ENCODE measurements at regions not wholly inside any gene's neighbourhood (a gene's known extent, or its start where the extent isn't known, plus 50 kb on each side); places are given as distances from the start of the nearest gene placed in this dataset.
A peak's percentile ranks its signal among the peaks of the same experiment; 100 is the strongest.

- Histone ChIP-seq H3K4me1 (replicated peaks; ENCODE audit: insufficient read depth) (0 out of 2 replicates have a peak, but pooled peaks cover 6% of the 10 kb centered on the region), H3K36me3 (ENCODE audit: low read depth) (no peaks in the 10 kb centered on the region), H2AFZ (no peak overlapping the region), H3K9me3 (ENCODE audit: insufficient read depth, low read depth) (no peaks in the 10 kb centered on the region), H3K27me3 (ENCODE audit: insufficient read depth, low read depth) (no peaks in the 10 kb centered on the region), H3K9me2 (ENCODE audit: insufficient read depth) (no peaks in the 10 kb centered on the region), H3K27ac (no peak overlapping the region), H3K79me2 (ENCODE audit: low read depth) (no peaks in the 10 kb centered on the region), H3K4me2 (no peak overlapping the region), H3K4me3 (no peak overlapping the region), H3F3A (ENCODE audit: insufficient read depth, low read depth) (no peaks in the 10 kb centered on the region), H4K20me1 (ENCODE audit: insufficient read depth) (no peaks in the 10 kb centered on the region)
- TF ChIP-seq CTCF (conservative IDR thresholded peaks at IDR 0.05) (no peak), EZH2 (IDR thresholded peaks at IDR 0.05; ENCODE audit: low read depth) (no peak)
- POLR2A ChIA-PET (ENCODE audit: unreplicated experiment): no interaction called here
- no TSS peak for BruUV-seq (replicated peaks)
- no peak for DNase-seq
- CTCF ChIA-PET: no interaction called here
- intact Hi-C loops (cut with micrococcal nuclease; ENCODE audit: unreplicated experiment): no loop called here
Measured at GRCh38 chr3:18562364-18563154, 137.4 kb upstream of the SATB1 start.

GRCh38 chr3:18559331-18559842 lies 134.2 kb upstream of the SATB1 start:
- no peaks in the 10 kb centered on the region for H3K36me3 ChIP-seq (ENCODE audit: low read depth)
- H3F3A ChIP-seq (ENCODE audit: insufficient read depth, low read depth): no peaks in the 10 kb centered on the region
- no peaks in the 10 kb centered on the region for H3K9me3 ChIP-seq (ENCODE audit: insufficient read depth, low read depth)
- H3K4me3 ChIP-seq: no peak overlapping the region
- DNase-seq: peak in 1 of 2 experiments; percentile 10
- TF ChIP-seq CTCF (conservative IDR thresholded peaks at IDR 0.05) (peak; percentile 87), EZH2 (IDR thresholded peaks at IDR 0.05; ENCODE audit: low read depth) (no peak)
- no peaks in the 10 kb centered on the region for H4K20me1 ChIP-seq (ENCODE audit: insufficient read depth)
- H3K79me2 ChIP-seq (ENCODE audit: low read depth): no peaks in the 10 kb centered on the region
- H2AFZ ChIP-seq: peak overlapping the region; percentile 49; the same call in 1 of the 2 replicates
- POLR2A ChIA-PET (ENCODE audit: unreplicated experiment): no interaction called here
- no peaks in the 10 kb centered on the region for H3K27me3 ChIP-seq (ENCODE audit: insufficient read depth, low read depth)
- intact Hi-C loops (cut with micrococcal nuclease; ENCODE audit: unreplicated experiment): loop anchor here (1.0 to 2.0 kb wide), 2 partner anchors 199 to 429 kb away; no protein-coding TSS in a partner anchor
- BruUV-seq (replicated peaks): no TSS peak
- H3K4me1 ChIP-seq (replicated peaks; ENCODE audit: insufficient read depth): 0 out of 2 replicates have a peak, but pooled peaks cover 6% of the 10 kb centered on the region
- CTCF ChIA-PET: interaction anchor here (0.8 to 2.2 kb wide), 3 partner anchors 199 to 1307 kb away, joined by 3 to 5 read pairs (median 5); no protein-coding TSS in a partner anchor
- no peak overlapping the region for H3K27ac ChIP-seq
- H3K9me2 ChIP-seq (ENCODE audit: insufficient read depth): no peaks in the 10 kb centered on the region
- H3K4me2 ChIP-seq: peak overlapping the region; percentile 61

- CTCF ChIA-PET: interaction anchor here (2.2 kb wide), 1 partner anchor 199 kb away, joined by 5 read pairs; no protein-coding TSS in a partner anchor
- Histone ChIP-seq H3K9me2 (ENCODE audit: insufficient read depth) (no peaks in the 10 kb centered on the region), H3K36me3 (ENCODE audit: low read depth) (no peaks in the 10 kb centered on the region), H3F3A (ENCODE audit: insufficient read depth, low read depth) (no peaks in the 10 kb centered on the region), H3K4me3 (no peak overlapping the region), H3K27ac (no peak overlapping the region), H3K27me3 (ENCODE audit: insufficient read depth, low read depth) (no peaks in the 10 kb centered on the region), H3K79me2 (ENCODE audit: low read depth) (no peaks in the 10 kb centered on the region), H3K9me3 (ENCODE audit: insufficient read depth, low read depth) (no peaks in the 10 kb centered on the region), H2AFZ (peak overlapping the region; percentile 32; the same call in 1 of the 2 replicates), H4K20me1 (ENCODE audit: insufficient read depth) (no peaks in the 10 kb centered on the region), H3K4me2 (no peak overlapping the region), H3K4me1 (replicated peaks; ENCODE audit: insufficient read depth) (0 out of 2 replicates have a peak, but pooled peaks cover 6% of the 10 kb centered on the region)
- intact Hi-C loops (cut with micrococcal nuclease; ENCODE audit: unreplicated experiment): loop anchor here (2.0 kb wide), 1 partner anchor 430 kb away; no protein-coding TSS in a partner anchor
- TF ChIP-seq EZH2 (IDR thresholded peaks at IDR 0.05; ENCODE audit: low read depth) (no peak), CTCF (conservative IDR thresholded peaks at IDR 0.05) (no peak)
- POLR2A ChIA-PET (ENCODE audit: unreplicated experiment): no interaction called here
- no peak for DNase-seq
- no TSS peak for BruUV-seq (replicated peaks)
Measured at GRCh38 chr3:18558507-18558906, 133.4 kb upstream of the SATB1 start.
